22Rv1 (cell line): ENCODE measurements at regions not wholly inside any gene's neighbourhood (a gene's known extent, or its start where the extent isn't known, plus 50 kb on each side); places are given as distances from the start of the nearest gene placed in this dataset.

Experiments
- H3K27ac ChIP-seq: fragments of 450-650 bp; 2 replicates; pipeline ENCODE4 v1.5.1; 2017
- ZFX ChIP-seq: fragments of 450-650 bp; IDR thresholded peaks from 2 replicates; pipeline ENCODE4 v1.6.1; 2017; ENCODE audit warnings: antibody characterized with exemption, borderline replicate concordance
- TF ChIP-seq, protein P1 (sequence below): fragments of 450-650 bp; IDR thresholded peaks from 2 replicates; pipeline ENCODE4 v1.5.1; 2017; ENCODE audit warnings: mild to moderate bottlenecking

- TF ChIP-seq, protein P1, sequence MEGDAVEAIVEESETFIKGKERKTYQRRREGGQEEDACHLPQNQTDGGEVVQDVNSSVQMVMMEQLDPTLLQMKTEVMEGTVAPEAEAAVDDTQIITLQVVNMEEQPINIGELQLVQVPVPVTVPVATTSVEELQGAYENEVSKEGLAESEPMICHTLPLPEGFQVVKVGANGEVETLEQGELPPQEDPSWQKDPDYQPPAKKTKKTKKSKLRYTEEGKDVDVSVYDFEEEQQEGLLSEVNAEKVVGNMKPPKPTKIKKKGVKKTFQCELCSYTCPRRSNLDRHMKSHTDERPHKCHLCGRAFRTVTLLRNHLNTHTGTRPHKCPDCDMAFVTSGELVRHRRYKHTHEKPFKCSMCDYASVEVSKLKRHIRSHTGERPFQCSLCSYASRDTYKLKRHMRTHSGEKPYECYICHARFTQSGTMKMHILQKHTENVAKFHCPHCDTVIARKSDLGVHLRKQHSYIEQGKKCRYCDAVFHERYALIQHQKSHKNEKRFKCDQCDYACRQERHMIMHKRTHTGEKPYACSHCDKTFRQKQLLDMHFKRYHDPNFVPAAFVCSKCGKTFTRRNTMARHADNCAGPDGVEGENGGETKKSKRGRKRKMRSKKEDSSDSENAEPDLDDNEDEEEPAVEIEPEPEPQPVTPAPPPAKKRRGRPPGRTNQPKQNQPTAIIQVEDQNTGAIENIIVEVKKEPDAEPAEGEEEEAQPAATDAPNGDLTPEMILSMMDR, result no peak
- no peak overlapping the region for H3K27ac ChIP-seq
Observed at GRCh38 chr1:5221451-5221850, 567.0 kb downstream of the AJAP1 start.

DNA sequence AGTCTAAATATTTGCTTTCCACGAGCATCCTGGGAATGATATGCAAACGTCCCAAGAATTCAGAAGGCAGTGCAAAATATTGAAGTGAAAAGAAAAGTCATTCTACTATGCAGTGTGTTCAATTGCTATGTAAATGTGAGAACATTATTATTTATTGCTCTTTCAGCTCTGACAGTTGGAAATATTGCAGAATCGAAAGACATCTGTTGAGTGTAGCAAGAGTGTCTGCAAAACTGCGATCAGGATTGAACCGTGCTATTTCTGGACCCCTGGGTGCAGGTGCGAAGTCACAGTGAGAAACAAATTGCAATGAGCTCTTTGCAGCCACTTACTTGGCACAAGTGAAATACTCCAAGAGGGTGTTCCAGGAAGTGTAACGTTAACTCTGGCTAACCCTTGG is 566.4 kb downstream of the AJAP1 start:
- no peak overlapping the region for H3K27ac ChIP-seq
- TF ChIP-seq, protein P1, result no peak
- no peak for TF ChIP-seq ZFX

DNA sequence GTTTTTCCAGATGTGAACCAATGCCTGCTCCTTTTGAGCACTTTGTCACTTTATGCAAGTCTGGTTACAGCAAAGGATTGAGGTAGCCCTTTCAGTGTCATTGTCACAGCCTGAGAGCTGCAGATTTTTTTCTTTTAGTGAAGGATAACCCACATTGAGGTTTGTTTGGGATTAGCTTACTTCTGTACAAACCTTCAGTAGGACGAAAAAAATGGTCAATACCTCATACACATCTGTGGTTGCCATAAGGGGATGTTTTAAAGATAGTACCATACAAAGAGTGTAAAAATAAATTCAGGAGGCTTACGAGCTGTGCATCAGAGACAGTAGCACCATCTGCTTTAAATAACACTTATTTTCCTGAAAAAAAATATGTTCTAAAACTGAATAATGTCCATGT is 566.0 kb downstream of the AJAP1 start:
- TF ChIP-seq ZFX, result no peak
- TF ChIP-seq, protein P1, result no peak
- H3K27ac ChIP-seq, result no peak overlapping the region

GRCh38 chr1:5200006-5200405 is 545.6 kb downstream of the AJAP1 start:
- TF ChIP-seq, protein P1, result no peak
- TF ChIP-seq ZFX, result no peak

DNA sequence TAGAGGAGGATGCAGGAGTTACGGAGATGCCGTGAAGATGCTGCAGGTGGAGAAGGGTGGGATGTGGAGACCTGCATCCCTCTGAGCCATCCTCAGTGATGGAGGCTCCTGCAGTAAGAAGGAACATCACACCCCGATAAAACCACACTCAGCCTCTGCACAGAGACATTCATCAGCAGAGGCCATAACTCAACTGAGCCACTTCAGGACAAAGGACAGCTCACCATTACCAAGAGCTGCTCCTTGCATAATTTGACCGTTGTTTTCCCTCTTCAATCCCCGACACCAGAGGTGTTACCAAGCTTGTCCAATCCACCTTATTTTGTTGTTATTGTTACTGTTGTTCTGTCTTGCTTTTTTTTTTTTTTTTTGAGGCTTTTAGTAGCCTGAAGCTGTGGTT is 543.9 kb downstream of the AJAP1 start:
- TF ChIP-seq, protein P1, result no peak
- TF ChIP-seq ZFX, result no peak
- H3K27ac ChIP-seq, result no peak overlapping the region

More at GRCh38 chr1:5200006-5200405, 545.6 kb downstream of the AJAP1 start:
- no peak overlapping the region for H3K27ac ChIP-seq

DNA sequence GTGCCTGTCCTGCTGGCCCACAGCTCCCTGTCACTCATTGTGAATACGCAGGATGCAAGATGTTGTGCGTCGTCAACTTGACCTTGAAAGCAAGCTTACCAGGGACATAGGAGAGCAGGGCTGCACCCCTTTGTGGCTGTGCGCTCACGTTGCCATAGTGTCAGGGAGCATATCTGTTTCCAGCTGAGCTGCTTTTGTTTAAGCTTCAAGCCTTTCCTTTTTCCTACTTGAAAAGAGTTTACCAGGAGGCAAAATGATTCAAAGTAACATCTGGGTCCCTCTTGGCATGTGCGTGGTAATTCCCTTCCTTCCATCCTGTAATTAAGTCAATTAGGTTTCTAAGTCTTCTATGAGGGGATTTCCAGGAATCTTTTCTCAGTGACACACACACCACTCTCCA is 537.1 kb downstream of the AJAP1 start:
- H3K27ac ChIP-seq, result no peak overlapping the region
- TF ChIP-seq, protein P1, result no peak
- no peak for TF ChIP-seq ZFX

DNA sequence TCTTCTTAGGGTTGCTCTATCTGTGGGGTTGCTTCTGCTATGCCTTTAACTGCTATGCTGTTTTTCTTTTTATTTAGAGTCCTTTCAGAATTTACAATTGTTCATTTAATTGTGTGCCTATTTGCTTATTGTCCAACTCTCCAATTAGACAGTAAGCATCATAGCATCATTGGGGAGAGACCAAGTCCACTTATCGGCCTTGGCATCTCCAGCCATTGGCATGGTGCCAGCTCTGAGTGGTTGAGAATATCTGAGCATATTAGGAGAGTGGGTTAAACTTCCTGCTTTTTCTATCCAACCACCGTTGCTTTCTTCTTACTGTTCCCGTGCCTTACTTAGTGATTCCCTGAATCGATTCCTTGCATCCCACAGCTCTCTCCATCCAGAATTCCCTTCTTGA is 535.0 kb downstream of the AJAP1 start:
- H3K27ac ChIP-seq, result no peak overlapping the region
- no peak for TF ChIP-seq ZFX

- TF ChIP-seq ZFX, result no peak
- TF ChIP-seq, protein P1, result no peak
- no peak overlapping the region for H3K27ac ChIP-seq
Observed at GRCh38 chr1:5165762-5166161, 511.4 kb downstream of the AJAP1 start.
